Posterior vena cava (tissue), 2 donors: ENCODE measurements at regions not wholly inside any gene's neighbourhood (a gene's known extent, or its start where the extent isn't known, plus 50 kb on each side); places are given as distances from the start of the nearest gene placed in this dataset.

Source experiments
- DNase-seq: peaks from one replicate; pipeline ENCODE4 v3.0.0-alpha.2; 2020; ENCODE audit warnings: low spot score
- intact Hi-C, 2 donors: fragments of 100-400 bp; cut with DNase I; formaldehyde crosslinking; loops; one replicate each; pipeline versions ENCODE4 v1.14.1 to v1.14.2; 2022 to 2023
- donor health status: DM: yes; HTN: yes; CAD: no.
- donor health status: DM: yes; HTN: yes; CAD: no.

GRCh38 chr11:86129740-86130540, 61.1 kb upstream of the PICALM start:
- intact Hi-C loops: no loop called here
- DNase-seq: no peak

DNA sequence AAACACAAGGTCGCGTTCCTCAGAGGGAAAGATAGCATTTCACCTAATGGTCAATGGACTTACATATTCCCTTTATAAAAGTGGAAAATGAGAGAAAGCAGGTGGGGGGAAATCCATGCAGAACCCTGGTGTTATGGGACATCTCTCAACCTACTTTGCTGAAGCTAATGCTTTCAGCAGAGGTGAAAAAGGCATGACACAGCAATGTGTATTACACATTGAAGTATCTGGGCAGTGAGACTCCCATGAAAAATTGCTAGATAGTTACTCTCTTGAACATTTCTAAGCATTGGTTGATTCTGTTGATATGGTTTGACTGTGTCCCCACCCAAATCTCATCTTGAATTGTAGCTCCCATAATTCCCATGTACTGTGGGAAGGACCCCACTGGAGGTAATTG, 60.0 kb upstream of the PICALM start:
- intact Hi-C loops: no loop called here
- DNase-seq: no peak

DNA sequence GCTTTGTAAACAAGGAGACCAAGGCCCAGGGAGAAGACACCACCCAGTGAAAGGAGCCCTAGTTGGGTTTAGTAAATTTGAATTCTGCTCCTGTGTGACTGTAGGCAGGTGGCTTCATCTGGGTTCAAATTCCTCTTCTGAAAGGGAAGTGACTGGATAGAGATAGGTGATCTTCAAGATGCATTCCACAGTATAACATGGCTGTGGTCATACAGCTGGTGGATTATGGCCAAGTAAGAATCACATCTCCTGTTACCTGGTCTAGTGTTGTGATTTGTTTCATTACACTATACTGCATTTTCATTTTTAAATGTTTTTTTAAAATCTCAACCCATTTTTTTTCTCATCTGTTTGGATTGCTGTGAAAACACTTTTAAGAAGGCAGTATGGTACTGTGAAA, 58.0 kb upstream of the PICALM start:
- no peak for DNase-seq
- intact Hi-C loops: no loop called here

- intact Hi-C loops: no loop called here
- no peak for DNase-seq
These were observed 55.7 kb upstream of the PICALM start for GRCh38 chr11:86124251-86125233.

DNA sequence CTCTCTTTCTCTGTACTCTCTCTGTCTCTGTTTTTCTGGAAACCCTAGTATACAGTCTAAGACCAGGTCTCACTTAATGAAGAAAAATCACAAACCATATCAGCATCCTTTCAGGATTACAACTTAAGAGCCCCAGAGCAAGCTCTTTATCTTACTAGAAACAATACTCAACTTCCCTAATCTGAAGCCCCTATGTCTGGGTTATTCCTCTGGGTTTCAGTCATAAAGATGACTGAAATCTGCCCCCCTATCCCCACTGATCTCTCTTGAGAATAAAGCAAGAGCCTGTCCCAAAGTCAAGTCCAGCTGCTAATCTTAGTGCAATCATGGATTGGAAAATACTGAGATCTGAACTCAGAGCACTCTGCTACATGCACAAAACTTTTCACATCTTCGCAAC, 53.9 kb upstream of the PICALM start:
- no peak for DNase-seq
- intact Hi-C loops: no loop called here

DNA sequence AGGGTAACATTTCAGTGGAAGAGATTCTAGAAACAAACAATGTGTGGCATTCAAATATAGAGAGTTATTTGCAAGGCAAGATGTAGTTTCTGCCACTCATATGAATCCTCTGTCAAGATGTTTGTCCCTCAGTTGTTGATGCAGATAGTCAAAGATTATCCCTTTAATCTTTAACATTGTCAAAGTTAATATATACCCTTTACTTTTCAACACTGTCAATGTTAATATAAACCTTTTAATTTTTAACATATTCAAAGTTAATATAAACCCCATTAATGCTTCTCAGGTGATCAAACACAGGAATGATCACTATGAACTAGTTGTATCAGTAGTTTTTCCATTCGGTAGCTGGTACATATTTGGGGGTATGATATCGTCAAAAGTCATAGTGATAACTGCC, 51.9 kb upstream of the PICALM start:
- DNase-seq: no peak
- intact Hi-C loops: no loop called here

DNA sequence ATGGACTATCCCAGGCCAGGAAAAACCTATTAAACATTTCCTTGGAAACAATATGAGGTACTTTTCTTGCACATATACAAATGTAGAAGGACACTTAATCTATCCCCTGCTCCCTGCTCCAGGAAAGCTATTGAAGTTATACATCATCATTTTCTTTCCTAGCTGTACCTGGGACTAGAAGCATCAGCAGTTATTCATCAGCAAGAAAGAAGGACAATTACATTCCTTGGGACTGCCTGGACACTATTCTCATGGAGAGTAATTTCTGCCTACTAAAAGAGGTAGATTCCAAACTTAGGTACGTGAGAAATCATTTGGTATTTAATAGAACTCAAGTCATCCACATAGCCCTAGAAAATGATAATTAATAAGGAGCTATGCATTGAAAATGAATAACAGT, 51.0 kb upstream of the PICALM start:
- DNase-seq: no peak
- intact Hi-C loops: no loop called here

- DNase-seq: no peak
- intact Hi-C loops: no loop called here
These were observed 50.2 kb upstream of the PICALM start for GRCh38 chr11:86119077-86119476.
